CD14-positive monocyte (primary cell): ENCODE measurements at regions not wholly inside any gene's neighbourhood (a gene's known extent, or its start where the extent isn't known, plus 50 kb on each side); places are given as distances from the start of the nearest gene placed in this dataset.

Experiments
- DNase-seq, 3 donors: peaks; one replicate each; pipeline ENCODE4 v3.0.0-alpha.2; 2011 to 2022
- H2AFZ ChIP-seq: 2 replicates; pipeline ENCODE4 v1.6.0; 2012; ENCODE audit warnings: mild to moderate bottlenecking, low read depth, low read length, inconsistent platforms; ENCODE audit not compliant: insufficient read depth, poor library complexity, severe bottlenecking
- H3K27ac ChIP-seq, 2 donors: 1 replicate in 1 of 2; 2 replicates in 1 of 2; pipeline ENCODE4 v1.5.1; 2012 to 2013; ENCODE audit warnings: low read length in 2 of 2, control low read depth in 1 of 2, inconsistent platforms in 1 of 2, low read depth in 1 of 2, mild to moderate bottlenecking in 1 of 2
- H3K27me3 ChIP-seq, 2 donors: one replicate each; pipeline versions ENCODE4 v1.6.0 to v1.6.1; 2011 to 2013; ENCODE audit warnings: low read length in 2 of 2; ENCODE audit not compliant: control insufficient read depth in 2 of 2, insufficient read depth in 2 of 2
- H3K36me3 ChIP-seq, 2 donors: replicated peaks in 1 of 2; 1 replicate in 1 of 2; 2 replicates in 1 of 2; pipeline versions ENCODE4 v1.5.1 to v1.6.1; 2012 to 2013; ENCODE audit warnings: low read length in 2 of 2, control low read depth in 1 of 2, inconsistent platforms in 1 of 2, mild to moderate bottlenecking in 1 of 2; ENCODE audit not compliant: insufficient read depth in 2 of 2, control insufficient read depth in 1 of 2
- H3K4me1 ChIP-seq, 2 donors: 1 replicate in 1 of 2; 2 replicates in 1 of 2; pipeline versions ENCODE4 v1.5.1 to v1.6.1; 2012 to 2013; ENCODE audit warnings: low read length in 2 of 2, control low read depth in 1 of 2, inconsistent platforms in 1 of 2, mild to moderate bottlenecking in 1 of 2, moderate library complexity in 1 of 2; ENCODE audit not compliant: insufficient read depth in 2 of 2, control insufficient read depth in 1 of 2
- H3K4me2 ChIP-seq: replicated peaks from 2 replicates; pipeline ENCODE3; 2012; ENCODE audit warnings: low read length, moderate library complexity, mild to moderate bottlenecking; ENCODE audit not compliant: poor library complexity, severe bottlenecking; ENCODE audit errors: extremely low read depth
- H3K4me3 ChIP-seq, 3 experiments: fragments of 200-600 bp in 1 of 3; sonication (generic) in 1 of 3; replicated peaks in 1 of 3; 1 replicate in 2 of 3; 2 replicates in 1 of 3; pipeline ENCODE4 v1.5.1; 2011 to 2013; ENCODE audit warnings: low read length in 3 of 3, mild to moderate bottlenecking in 3 of 3, control low read depth in 2 of 3, low read depth in 2 of 3, inconsistent platforms in 1 of 3, moderate library complexity in 1 of 3
- H3K79me2 ChIP-seq: 2 replicates; pipeline ENCODE4 v1.6.0; 2012; ENCODE audit warnings: mild to moderate bottlenecking, control low read depth, inconsistent platforms, low read length, moderate library complexity; ENCODE audit not compliant: insufficient read depth
- H3K9ac ChIP-seq: 2 replicates; pipeline ENCODE4 v1.6.0; 2017; ENCODE audit warnings: low read length, mild to moderate bottlenecking; ENCODE audit not compliant: insufficient read depth, poor library complexity, severe bottlenecking
- H3K9me3 ChIP-seq, 2 donors: replicated peaks in 1 of 2; 1 replicate in 1 of 2; 2 replicates in 1 of 2; pipeline versions ENCODE4 v1.5.1 to v1.6.1; 2012 to 2013; ENCODE audit warnings: low read length in 2 of 2, control low read depth in 1 of 2; ENCODE audit not compliant: control insufficient read depth in 1 of 2, insufficient read depth in 1 of 2
- H4K20me1 ChIP-seq: 2 replicates; pipeline ENCODE4 v1.6.0; 2012; ENCODE audit warnings: mild to moderate bottlenecking, low read length, control low read depth, moderate library complexity; ENCODE audit not compliant: insufficient read depth
- H3K27ac Mint-ChIP-seq, 7 donors: one replicate each; pipeline ENCODE4 v1.8.0; 2020; ENCODE audit warnings: mild to moderate bottlenecking in 7 of 7, mixed read lengths in 7 of 7, moderate library complexity in 6 of 7, inconsistent platforms in 2 of 7
- H3K27me3 Mint-ChIP-seq, 3 donors: one replicate each; pipeline ENCODE4 v1.8.0; 2021 to 2022; ENCODE audit warnings: low read depth in 3 of 3, mild to moderate bottlenecking in 3 of 3, mixed read lengths in 3 of 3, moderate library complexity in 3 of 3, inconsistent platforms in 1 of 3
- H3K36me3 Mint-ChIP-seq, 2 donors: one replicate each; pipeline ENCODE4 v1.8.0; 2020; ENCODE audit warnings: mixed read lengths in 2 of 2, inconsistent platforms in 1 of 2, mild to moderate bottlenecking in 1 of 2
- H3K4me1 Mint-ChIP-seq: one replicate; pipeline ENCODE4 v1.8.0; 2020; ENCODE audit warnings: mild to moderate bottlenecking, mixed read lengths
- H3K4me3 Mint-ChIP-seq, 2 donors: one replicate each; pipeline ENCODE4 v1.8.0; 2020; ENCODE audit warnings: mild to moderate bottlenecking in 2 of 2, mixed read lengths in 2 of 2, moderate library complexity in 1 of 2
- H3K9me3 Mint-ChIP-seq, 7 donors: one replicate each; pipeline ENCODE4 v1.8.0; 2020 to 2022; ENCODE audit warnings: mixed read lengths in 7 of 7, mild to moderate bottlenecking in 6 of 7, moderate library complexity in 6 of 7, inconsistent platforms in 2 of 7
- WGBS: methylation state at CpG from one replicate; pipeline ENCODE4 v1.1.5; 2013; ENCODE audit warnings: missing lambda C conversion rate; ENCODE audit not compliant: insufficient coverage; 5-methylcytosine and 5-hydroxymethylcytosine counted together
- intact Hi-C, 2 donors: fragments of 100-400 bp; cut with micrococcal nuclease; formaldehyde crosslinking; loops; one replicate each; pipeline versions ENCODE4 v1.15.0 to v1.15.1; 2023
- TF ChIP-seq, protein P1 (sequence below): fragments of 200-600 bp; IDR thresholded peaks from one replicate; pipeline ENCODE4 v1.8.0; 2022; ENCODE audit warnings: antibody characterized with exemption, mild to moderate bottlenecking

DNA sequence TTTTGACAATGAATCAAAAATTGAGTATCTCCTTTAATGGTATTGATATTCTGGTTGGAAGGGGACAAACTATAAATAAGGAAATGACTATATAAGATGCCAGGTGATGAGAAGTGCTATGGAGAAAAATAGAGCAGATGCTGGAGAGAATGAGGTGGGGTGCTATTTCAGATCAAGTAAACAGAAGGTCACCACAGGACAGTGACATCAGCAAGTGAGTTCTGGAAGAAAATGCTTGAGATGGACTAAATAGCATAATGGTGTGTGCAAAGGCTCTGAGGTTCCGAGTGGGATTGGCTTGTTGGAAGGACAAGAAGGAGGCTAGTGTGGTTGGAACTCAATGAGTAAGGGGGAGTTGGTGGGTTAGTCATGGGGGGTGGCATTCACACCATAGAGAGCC, 157.5 kb upstream of the SGCD start:
- 100% methylated on average over 1 of the region's 1 CpG for WGBS
- no peak overlapping the region for H3K27ac Mint-ChIP-seq
- Histone ChIP-seq H3K9me3 (peaks cover 0 to 4% of the 10 kb centered on the region in 2 donors), H3K4me2 (no peak overlapping the region), H3K9ac (no peak overlapping the region), H2AFZ (no peak overlapping the region), H3K79me2 (no peaks in the 10 kb centered on the region), H3K36me3 (no peaks in the 10 kb centered on the region), H3K27me3 (no peaks in the 10 kb centered on the region), H3K4me1 (no peaks in the 10 kb centered on the region), H3K4me3 (no peak overlapping the region), H3K27ac (no peak overlapping the region), H4K20me1 (no peaks in the 10 kb centered on the region)
- H3K36me3 Mint-ChIP-seq = no peaks in the 10 kb centered on the region
- H3K9me3 Mint-ChIP-seq = peaks cover 0 to 5% (median 3%) of the 10 kb centered on the region in 7 donors
- H3K4me3 Mint-ChIP-seq = no peak overlapping the region
- intact Hi-C loops = no loop called here
- TF ChIP-seq, protein P1, sequence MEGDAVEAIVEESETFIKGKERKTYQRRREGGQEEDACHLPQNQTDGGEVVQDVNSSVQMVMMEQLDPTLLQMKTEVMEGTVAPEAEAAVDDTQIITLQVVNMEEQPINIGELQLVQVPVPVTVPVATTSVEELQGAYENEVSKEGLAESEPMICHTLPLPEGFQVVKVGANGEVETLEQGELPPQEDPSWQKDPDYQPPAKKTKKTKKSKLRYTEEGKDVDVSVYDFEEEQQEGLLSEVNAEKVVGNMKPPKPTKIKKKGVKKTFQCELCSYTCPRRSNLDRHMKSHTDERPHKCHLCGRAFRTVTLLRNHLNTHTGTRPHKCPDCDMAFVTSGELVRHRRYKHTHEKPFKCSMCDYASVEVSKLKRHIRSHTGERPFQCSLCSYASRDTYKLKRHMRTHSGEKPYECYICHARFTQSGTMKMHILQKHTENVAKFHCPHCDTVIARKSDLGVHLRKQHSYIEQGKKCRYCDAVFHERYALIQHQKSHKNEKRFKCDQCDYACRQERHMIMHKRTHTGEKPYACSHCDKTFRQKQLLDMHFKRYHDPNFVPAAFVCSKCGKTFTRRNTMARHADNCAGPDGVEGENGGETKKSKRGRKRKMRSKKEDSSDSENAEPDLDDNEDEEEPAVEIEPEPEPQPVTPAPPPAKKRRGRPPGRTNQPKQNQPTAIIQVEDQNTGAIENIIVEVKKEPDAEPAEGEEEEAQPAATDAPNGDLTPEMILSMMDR = no peak
- no peaks in the 10 kb centered on the region for H3K27me3 Mint-ChIP-seq
- DNase-seq = no peak
- no peaks in the 10 kb centered on the region for H3K4me1 Mint-ChIP-seq

DNA sequence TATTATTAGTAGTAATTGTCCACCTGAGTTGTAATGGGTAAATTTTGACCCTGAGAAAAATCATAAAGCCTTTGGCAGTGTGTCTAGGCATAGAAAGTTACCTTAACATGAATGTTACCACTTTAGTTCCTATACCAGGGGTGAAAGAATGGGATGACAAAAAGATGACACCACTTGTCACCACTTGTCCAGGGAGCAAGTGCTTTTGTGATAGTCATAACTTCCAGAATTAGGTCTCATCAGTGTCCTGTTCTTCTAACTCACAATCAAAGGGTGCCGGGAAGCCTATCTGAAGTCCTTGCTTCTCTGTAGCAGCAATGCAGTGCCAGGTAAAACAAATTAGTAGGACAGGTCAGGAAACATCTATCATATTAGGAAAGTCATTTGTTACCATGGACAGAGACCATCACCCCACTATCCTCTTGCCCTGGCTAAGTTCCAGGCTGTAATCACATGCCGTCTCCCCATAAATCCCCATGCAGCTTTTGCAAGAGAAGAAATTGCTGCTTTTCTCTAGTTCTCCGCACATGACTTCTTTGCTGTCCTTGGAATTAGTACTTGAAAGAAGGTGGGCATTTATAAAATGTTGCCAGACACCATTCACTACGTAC, 156.5 kb upstream of the SGCD start:
- no peaks in the 10 kb centered on the region for H3K27me3 Mint-ChIP-seq
- H3K4me3 Mint-ChIP-seq = no peak overlapping the region
- Histone ChIP-seq H3K27ac (no peak overlapping the region), H2AFZ (no peak overlapping the region), H3K9ac (no peak overlapping the region), H3K4me2 (no peak overlapping the region), H3K79me2 (no peaks in the 10 kb centered on the region), H3K4me1 (no peaks in the 10 kb centered on the region), H4K20me1 (no peaks in the 10 kb centered on the region), H3K9me3 (peaks cover 0 to 4% of the 10 kb centered on the region in 2 donors), H3K36me3 (no peaks in the 10 kb centered on the region), H3K27me3 (no peaks in the 10 kb centered on the region), H3K4me3 (no peak overlapping the region)
- DNase-seq = no peak
- no peak overlapping the region for H3K27ac Mint-ChIP-seq
- H3K36me3 Mint-ChIP-seq = no peaks in the 10 kb centered on the region
- WGBS = no CpG with 5 or more reads among the region's 4 CpGs
- peaks cover 0 to 5% (median 3%) of the 10 kb centered on the region in 7 donors for H3K9me3 Mint-ChIP-seq
- TF ChIP-seq, protein P1 = no peak
- no peaks in the 10 kb centered on the region for H3K4me1 Mint-ChIP-seq
- intact Hi-C loops = no loop called here
